Neural progenitor cell (in vitro differentiated cells): ENCODE measurements at regions not wholly inside any gene's neighbourhood (a gene's known extent, or its start where the extent isn't known, plus 50 kb on each side); places are given as distances from the start of the nearest gene placed in this dataset.

ENCODE experiments used
- DNase-seq: peaks from one replicate; pipeline ENCODE4 v3.0.0-alpha.2; 2016; ENCODE audit warnings: low spot score
- H2AFZ ChIP-seq: fragments of 200-600 bp; sonication (generic); replicated peaks from 2 replicates; pipeline ENCODE4 v1.6.1; 2016; ENCODE audit warnings: antibody characterized with exemption
- H3F3A ChIP-seq: fragments of 200-600 bp; sonication (generic); 2 replicates; pipeline ENCODE4 v1.6.1; 2016; ENCODE audit warnings: antibody characterized with exemption, low read depth
- H3K27ac ChIP-seq: fragments of 200-600 bp; sonication (generic); 2 replicates; pipeline ENCODE4 v1.5.1; 2016; ENCODE audit warnings: mild to moderate bottlenecking
- H3K27me3 ChIP-seq: fragments of 200-600 bp; sonication (generic); 2 replicates; pipeline ENCODE4 v1.6.1; 2016; ENCODE audit warnings: mild to moderate bottlenecking, moderate library complexity
- H3K36me3 ChIP-seq: fragments of 200-600 bp; sonication (generic); 2 replicates; pipeline ENCODE4 v1.5.1; 2016
- H3K4me1 ChIP-seq: fragments of 200-600 bp; sonication (generic); 2 replicates; pipeline ENCODE4 v1.6.1; 2016; ENCODE audit warnings: mixed run types
- H3K4me2 ChIP-seq: fragments of 200-600 bp; sonication (generic); 2 replicates; pipeline ENCODE4 v1.6.1; 2016
- H3K4me3 ChIP-seq: fragments of 200-600 bp; sonication (generic); 2 replicates; pipeline ENCODE4 v1.5.1; 2016
- H3K79me2 ChIP-seq: fragments of 200-600 bp; sonication (generic); 2 replicates; pipeline ENCODE4 v1.6.1; 2016; ENCODE audit warnings: low read depth
- H3K9ac ChIP-seq: fragments of 200-600 bp; sonication (generic); 2 replicates; pipeline ENCODE4 v1.6.1; 2016
- H3K9me3 ChIP-seq: fragments of 200-600 bp; sonication (generic); 2 replicates; pipeline ENCODE4 v1.5.1; 2016; ENCODE audit warnings: low read depth
- H4K20me1 ChIP-seq: fragments of 200-600 bp; sonication (generic); 2 replicates; pipeline ENCODE4 v1.6.1; 2016; ENCODE audit warnings: low read depth
- H3K27ac Mint-ChIP-seq: 3 replicates; pipeline ENCODE4 v1.8.0; 2021; ENCODE audit warnings: mixed read lengths
- H3K27me3 Mint-ChIP-seq: 2 replicates; pipeline ENCODE4 v1.8.0; 2022; ENCODE audit warnings: low read depth, mild to moderate bottlenecking, inconsistent platforms, moderate library complexity, mixed read lengths; ENCODE audit not compliant: insufficient read depth
- H3K36me3 Mint-ChIP-seq: 3 replicates; pipeline ENCODE4 v1.8.0; 2021; ENCODE audit warnings: mixed read lengths
- H3K4me1 Mint-ChIP-seq: 3 replicates; pipeline ENCODE4 v1.8.0; 2021; ENCODE audit warnings: mixed read lengths
- H3K4me3 Mint-ChIP-seq: 3 replicates; pipeline ENCODE4 v1.8.0; 2021; ENCODE audit warnings: mild to moderate bottlenecking, moderate library complexity, mixed read lengths
- H3K9me3 Mint-ChIP-seq: 3 replicates; pipeline ENCODE4 v1.8.0; 2020; ENCODE audit warnings: mixed read lengths
- CTCF ChIP-seq: fragments of 200-600 bp; sonication (generic); IDR thresholded peaks from 2 replicates; pipeline ENCODE4 v1.5.1; 2017; ENCODE audit warnings: antibody characterized with exemption, mild to moderate bottlenecking
- EZH2 ChIP-seq: fragments of 200-600 bp; sonication (generic); IDR thresholded peaks from 2 replicates; pipeline ENCODE4 v1.6.1; 2017; ENCODE audit warnings: antibody characterized with exemption, mild to moderate bottlenecking, moderate library complexity
- EZH2phosphoT487 ChIP-seq: fragments of 200-600 bp; sonication (generic); IDR thresholded peaks from 2 replicates; pipeline ENCODE4 v1.6.1; 2017; ENCODE audit warnings: antibody characterized with exemption

- H3K79me2 ChIP-seq = no peaks in the 10 kb centered on the region
- H3K36me3 Mint-ChIP-seq = no peaks in the 10 kb centered on the region
These were observed 228.8 kb upstream of the CSF3R start for GRCh38 chr1:36711480-36711879.

GRCh38 chr1:36710951-36711350 lies 228.2 kb upstream of the CSF3R start:
- no peak overlapping the region for H3K9ac ChIP-seq
- H4K20me1 ChIP-seq = no peaks in the 10 kb centered on the region
- Mint-ChIP-seq H3K4me1 (peaks cover 24% of the 10 kb centered on the region), H3K36me3 (no peaks in the 10 kb centered on the region), H3K9me3 (no peaks in the 10 kb centered on the region), H3K27me3 (peaks cover 17% of the 10 kb centered on the region), H3K27ac (no peak overlapping the region), H3K4me3 (no peak overlapping the region)
- peaks cover 37% of the 10 kb centered on the region for H3F3A ChIP-seq
- peak overlapping the region; percentile 96 for H3K27ac ChIP-seq
- H3K4me3 ChIP-seq = peak overlapping the region; percentile 24
- no peaks in the 10 kb centered on the region for H3K27me3 ChIP-seq
- TF ChIP-seq CTCF (no peak), EZH2 (no peak), EZH2phosphoT487 (peak; percentile 31)
- peak overlapping the region; percentile 74 for H3K4me2 ChIP-seq
- no peaks in the 10 kb centered on the region for H3K36me3 ChIP-seq
- peaks cover 33% of the 10 kb centered on the region for H3K4me1 ChIP-seq
- peak; percentile 89 for DNase-seq
- H3K79me2 ChIP-seq = no peaks in the 10 kb centered on the region
- no peak overlapping the region for H2AFZ ChIP-seq
- no peaks in the 10 kb centered on the region for H3K9me3 ChIP-seq

More at GRCh38 chr1:36711480-36711879, 228.8 kb upstream of the CSF3R start:
- peak; percentile 75 for DNase-seq
- H3K4me1 ChIP-seq = peaks cover 39% of the 10 kb centered on the region
- no peaks in the 10 kb centered on the region for H3K36me3 ChIP-seq
- H2AFZ ChIP-seq = no peak overlapping the region
- peak overlapping the region; percentile 74 for H3K4me2 ChIP-seq
- no peaks in the 10 kb centered on the region for H3K9me3 ChIP-seq
- no peaks in the 10 kb centered on the region for H4K20me1 ChIP-seq
- peaks cover 37% of the 10 kb centered on the region for H3F3A ChIP-seq
- no peaks in the 10 kb centered on the region for H3K27me3 ChIP-seq
- H3K27me3 Mint-ChIP-seq = peaks cover 20% of the 10 kb centered on the region
- peaks cover 24% of the 10 kb centered on the region for H3K4me1 Mint-ChIP-seq
- TF ChIP-seq CTCF (no peak), EZH2 (no peak), EZH2phosphoT487 (no peak)
- no peak overlapping the region for H3K27ac Mint-ChIP-seq
- H3K4me3 Mint-ChIP-seq = no peak overlapping the region
- no peaks in the 10 kb centered on the region for H3K9me3 Mint-ChIP-seq
- peak overlapping the region; percentile 24 for H3K4me3 ChIP-seq
- H3K27ac ChIP-seq = peak overlapping the region; percentile 96
- H3K9ac ChIP-seq = no peak overlapping the region

GRCh38 chr1:36709869-36710481 lies 227.3 kb upstream of the CSF3R start:
- DNase-seq = peak; percentile 78

More at GRCh38 chr1:36709869-36710481, 227.3 kb upstream of the CSF3R start:
- Histone ChIP-seq H3K79me2 (no peaks in the 10 kb centered on the region), H3K9ac (no peak overlapping the region), H3K4me3 (no peak overlapping the region), H3K36me3 (no peaks in the 10 kb centered on the region), H4K20me1 (no peaks in the 10 kb centered on the region), H3F3A (peaks cover 37% of the 10 kb centered on the region), H3K27ac (peak overlapping the region; percentile 95), H3K4me2 (peak overlapping the region; percentile 74), H3K27me3 (no peaks in the 10 kb centered on the region), H3K4me1 (peaks cover 39% of the 10 kb centered on the region), H3K9me3 (no peaks in the 10 kb centered on the region), H2AFZ (peak overlapping the region; percentile 20)
- no peaks in the 10 kb centered on the region for H3K36me3 Mint-ChIP-seq
- H3K9me3 Mint-ChIP-seq = no peaks in the 10 kb centered on the region
- no peak overlapping the region for H3K4me3 Mint-ChIP-seq
- H3K27me3 Mint-ChIP-seq = peaks cover 15% of the 10 kb centered on the region
- H3K4me1 Mint-ChIP-seq = peaks cover 24% of the 10 kb centered on the region
- no peak for TF ChIP-seq EZH2
- TF ChIP-seq EZH2phosphoT487 = no peak
- TF ChIP-seq CTCF = no peak
- H3K27ac Mint-ChIP-seq = peak overlapping the region; percentile 66
